Motor neuron (in vitro differentiated cells): ENCODE measurements at regions not wholly inside any gene's neighbourhood (a gene's known extent, or its start where the extent isn't known, plus 50 kb on each side); places are given as distances from the start of the nearest gene placed in this dataset.
A peak's percentile ranks its signal among the peaks of the same experiment; 100 is the strongest.
"Not testable (repeated sequence)": the region's sequence is repeated elsewhere in the genome, so short reads cannot be mapped to it uniquely, and the experiment has no call there.

Experiments used
- ATAC-seq, 8 experiments: fragments of 200-7000 bp; cut with Tn5 transposase; replicated peaks in 6 of 8; 2 replicates each; pipeline ENCODE4 v1.8.0; 2021; ENCODE audit warnings: mild to moderate bottlenecking in 8 of 8, moderate library complexity in 8 of 8
- H3K27ac ChIP-seq, 2 donors: fragments of 250-450 bp; sonication (Bioruptor Pico); 2 replicates each; pipeline ENCODE4 v1.9.0; 2021; ENCODE audit warnings: antibody characterized with exemption in 2 of 2, mild to moderate bottlenecking in 2 of 2, moderate library complexity in 1 of 2
- H3K4me1 ChIP-seq, 2 donors: fragments of 250-450 bp; sonication (Bioruptor Pico); replicated peaks in 1 of 2; 2 replicates each; pipeline ENCODE4 v1.6.1; 2021; ENCODE audit warnings: antibody characterized with exemption in 2 of 2, mild to moderate bottlenecking in 2 of 2, moderate library complexity in 1 of 2
- H3K4me3 ChIP-seq, 5 donors: fragments of 250-450 bp; sonication (Bioruptor Pico); 2 replicates each; pipeline ENCODE4 v1.9.0; 2021; ENCODE audit warnings: antibody characterized with exemption in 5 of 5, mild to moderate bottlenecking in 5 of 5, moderate library complexity in 4 of 5
- WGBS, 10 experiments: fragments of 450-650 bp; shearing (Covaris generic); methylation state at CpG; one replicate each; pipeline ENCODE4 v1.0.0; 2022; 5-methylcytosine and 5-hydroxymethylcytosine counted together
- in situ Hi-C, 9 experiments: fragments of 400-800 bp; cut with MboI; loops; one replicate each; pipeline ENCODE4 v1.15.0; 2021; ENCODE audit warnings: low sequenced_read_pairs in 9 of 9, low pct_unique_long_range_greater_than_20kb in 2 of 9; ENCODE audit not compliant: unreplicated experiment in 9 of 9

GRCh38 chr2:95654897-95655296, 63.1 kb downstream of the TRIM43 start:
- H3K4me1 ChIP-seq, H3K4me3 ChIP-seq, in situ Hi-C loops, H3K27ac ChIP-seq: not testable (repeated sequence)
- WGBS, 10 experiments, result no CpG with 5 or more reads among the region's 3 CpGs
- peak in 2 of 8 experiments; percentile 14 to 48 for ATAC-seq

GRCh38 chr2:95656553-95656952, 64.8 kb downstream of the TRIM43 start:
- H3K27ac ChIP-seq, H3K4me1 ChIP-seq, ATAC-seq, in situ Hi-C loops, H3K4me3 ChIP-seq: not testable (repeated sequence)
- WGBS, 10 experiments, result 60 to 100% methylated on average over 1 of the region's 1 CpG; no CpG with 5 or more reads in 8 of the 10 experiments

GRCh38 chr2:95657937-95658336, 66.1 kb downstream of the TRIM43 start:
- ATAC-seq, in situ Hi-C loops, H3K4me1 ChIP-seq, H3K4me3 ChIP-seq, H3K27ac ChIP-seq: not testable (repeated sequence)
- WGBS, 10 experiments, result 67 to 100% (median 90%) methylated on average over 1 to 2 of the region's 3 CpGs; no CpG with 5 or more reads in 4 of the 10 experiments

GRCh38 chr2:95660766-95661562, 69.2 kb downstream of the TRIM43 start:
- H3K4me1 ChIP-seq, result peaks cover 4 to 13% of the 10 kb centered on the region in 2 donors
- WGBS, 10 experiments, result 46 to 100% (median 92%) methylated on average over 1 to 6 of the region's 16 CpGs; no CpG with 5 or more reads in 5 of the 10 experiments
- peak in 3 of 8 experiments; percentile 49 to 81 (median 64) for ATAC-seq
- in situ Hi-C loops, H3K27ac ChIP-seq, H3K4me3 ChIP-seq: not testable (repeated sequence)

- in situ Hi-C loops, H3K27ac ChIP-seq, H3K4me3 ChIP-seq: not testable (repeated sequence)
- H3K4me1 ChIP-seq, result peaks cover 4 to 13% of the 10 kb centered on the region in 2 donors
- peak in 5 of 8 experiments; percentile 91 to 95 (median 93) for ATAC-seq
- 48% methylated on average over 5 of the region's 27 CpGs; no CpG with 5 or more reads in 9 of the 10 experiments for WGBS, 10 experiments
Measured at GRCh38 chr2:95663471-95664441, 72.0 kb downstream of the TRIM43 start.

- WGBS, 10 experiments, result 43 to 100% (median 78%) methylated on average over 1 to 2 of the region's 2 CpGs; no CpG with 5 or more reads in 6 of the 10 experiments
- in situ Hi-C loops, H3K4me3 ChIP-seq, H3K27ac ChIP-seq: not testable (repeated sequence)
- peaks cover 4 to 13% of the 10 kb centered on the region in 2 donors for H3K4me1 ChIP-seq
- ATAC-seq, result peak in 3 of 8 experiments; percentile 69 to 94 (median 92)
Measured at GRCh38 chr2:95666636-95667035, 74.8 kb downstream of the TRIM43 start.

- no peak overlapping the region for H3K4me3 ChIP-seq
- in situ Hi-C loops, result no loop called here
- peaks cover 2 to 11% of the 10 kb centered on the region in 2 donors for H3K4me1 ChIP-seq
- no peak for ATAC-seq
- H3K27ac ChIP-seq, result no peak overlapping the region
Measured at GRCh38 chr2:95667480-95667879, 75.7 kb downstream of the TRIM43 start.

- H3K4me3 ChIP-seq, H3K4me1 ChIP-seq, H3K27ac ChIP-seq, ATAC-seq, in situ Hi-C loops: not testable (repeated sequence)
- WGBS, 10 experiments, result 46 to 100% (median 71%) methylated on average over 1 to 5 of the region's 5 CpGs; no CpG with 5 or more reads in 1 of the 10 experiments
Measured at GRCh38 chr2:95668934-95669333, 77.1 kb downstream of the TRIM43 start.

- H3K27ac ChIP-seq, result no peak overlapping the region
- no peaks in the 10 kb centered on the region for H3K4me1 ChIP-seq
- in situ Hi-C loops, result no loop called here
- 13 to 80% (median 62%) methylated on average over 1 to 3 of the region's 4 CpGs; no CpG with 5 or more reads in 2 of the 10 experiments for WGBS, 10 experiments
- no peak overlapping the region for H3K4me3 ChIP-seq
- ATAC-seq, result no peak
Measured at GRCh38 chr2:95669441-95669991, 77.7 kb downstream of the TRIM43 start.

- no peak overlapping the region for H3K27ac ChIP-seq
- no peak for ATAC-seq
- 15 to 93% (median 83%) methylated on average over 1 to 2 of the region's 2 CpGs; no CpG with 5 or more reads in 1 of the 10 experiments for WGBS, 10 experiments
- H3K4me3 ChIP-seq, result no peak overlapping the region
- no peaks in the 10 kb centered on the region for H3K4me1 ChIP-seq
- in situ Hi-C loops, result no loop called here
Measured at GRCh38 chr2:95670167-95670566, 78.4 kb downstream of the TRIM43 start.

GRCh38 chr2:95670686-95671085, 78.9 kb downstream of the TRIM43 start:
- no peak for ATAC-seq
- Histone ChIP-seq H3K27ac (no peak overlapping the region), H3K4me3 (no peak overlapping the region), H3K4me1 (no peaks in the 10 kb centered on the region)
- in situ Hi-C loops, result no loop called here
- WGBS, 10 experiments, result 20 to 100% (median 57%) methylated on average over 1 of the region's 2 CpGs; no CpG with 5 or more reads in 3 of the 10 experiments

- in situ Hi-C loops, H3K4me3 ChIP-seq, H3K4me1 ChIP-seq, ATAC-seq, H3K27ac ChIP-seq: not testable (repeated sequence)
- 20 to 100% (median 73%) methylated on average over 1 to 4 of the region's 4 CpGs; no CpG with 5 or more reads in 3 of the 10 experiments for WGBS, 10 experiments
Measured at GRCh38 chr2:95671171-95671570, 79.4 kb downstream of the TRIM43 start.
